Right lobe of liver (tissue), 6 donors: ENCODE measurements at regions not wholly inside any gene's neighbourhood (a gene's known extent, or its start where the extent isn't known, plus 50 kb on each side); places are given as distances from the start of the nearest gene placed in this dataset.
"Not testable (repeated sequence)": the region's sequence is repeated elsewhere in the genome, so short reads cannot be mapped to it uniquely, and the experiment has no call there.

Source experiments
- ATAC-seq, 4 donors: fragments of 200-7000 bp; cut with Tn5 transposase; one replicate each; pipeline ENCODE4 v1.9.1; 2020; ENCODE audit warnings: mild to moderate bottlenecking in 4 of 4, moderate library complexity in 4 of 4
- DNase-seq, 3 donors: peaks; one replicate each; pipeline ENCODE4 v3.0.0-alpha.2; 2020
- H3K27ac ChIP-seq, 3 donors: fragments of 200-600 bp; one replicate each; pipeline ENCODE4 v1.8.0; 2022
- H3K27me3 ChIP-seq, 2 donors: fragments of 200-600 bp; one replicate each; pipeline ENCODE4 v1.8.0; 2022
- H3K36me3 ChIP-seq, 4 donors: fragments of 200-600 bp; sonication (generic) in 1 of 4; one replicate each; pipeline versions ENCODE4 v1.5.1 to v1.8.0; 2017 to 2022; ENCODE audit warnings: control low read depth in 1 of 4
- H3K4me1 ChIP-seq, 4 donors: fragments of 200-600 bp; sonication (generic) in 1 of 4; one replicate each; pipeline versions ENCODE4 v1.5.1 to v1.8.0; 2017 to 2022; ENCODE audit warnings: control low read depth in 1 of 4
- H3K4me3 ChIP-seq, 3 donors: fragments of 200-600 bp; one replicate each; pipeline ENCODE4 v1.8.0; 2022
- H3K9me3 ChIP-seq, 4 donors: fragments of 200-600 bp; sonication (generic) in 1 of 4; one replicate each; pipeline versions ENCODE4 v1.5.1 to v1.8.0; 2017 to 2022; ENCODE audit warnings: control low read depth in 1 of 4
- POLR2A ChIP-seq: fragments of 450-650 bp; IDR thresholded peaks from one replicate; pipeline ENCODE4 v1.6.1; 2017; ENCODE audit warnings: antibody characterized with exemption, mild to moderate bottlenecking
- WGBS: methylation state at CpG from one replicate; pipeline ENCODE4 v1.1.6; 2018; ENCODE audit warnings: low coverage, low lambda C conversion rate; ENCODE audit not compliant: insufficient coverage; ENCODE audit errors: missing lambda C conversion rate; 5-methylcytosine and 5-hydroxymethylcytosine counted together
- intact Hi-C, 2 donors: fragments of 100-400 bp; cut with DNase I; formaldehyde crosslinking; loops; one replicate each; pipeline versions ENCODE4 v1.11.2 to v1.14.1; 2022
- TF ChIP-seq, protein P1 (sequence below), 4 donors: fragments of 200-600 bp in 3 of 4; fragments of 450-650 bp in 1 of 4; IDR thresholded peaks; one replicate each; pipeline versions ENCODE4 v1.5.1 to v1.8.0; 2016 to 2022; ENCODE audit warnings: antibody characterized with exemption in 4 of 4, mild to moderate bottlenecking in 2 of 4
- donor health status: DM: no; HTN: yes; CAD: no.
- donor health status: DM: no; HTN: no; CAD: no.
- donor health status: DM: no; HTN: no; CAD: no.
- donor health status: DM: no; HTN: yes; CAD: no.
- donor health status: DM: no; HTN: yes; CAD: no.

DNA sequence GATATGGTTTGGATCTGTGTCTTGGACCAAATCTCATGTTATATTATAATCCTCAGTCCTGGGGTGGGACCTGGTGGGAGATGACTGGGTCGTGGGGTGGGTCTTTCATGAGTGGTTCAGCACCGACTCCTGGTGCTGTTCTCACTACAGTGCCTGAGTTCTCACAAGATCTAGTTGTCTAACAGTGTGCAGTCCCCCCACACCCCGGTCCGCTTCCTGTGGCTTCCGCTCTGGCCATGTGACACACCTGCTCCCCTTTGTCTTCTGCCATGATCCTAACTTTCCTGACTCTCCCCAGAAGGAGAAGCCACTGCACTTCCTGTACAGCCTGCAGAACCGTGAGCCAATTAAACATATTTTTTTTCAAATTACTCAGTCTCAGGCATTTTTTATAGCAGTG is 1262.2 kb downstream of the TMEM121 start:
- WGBS, result 22% methylated on average over 4 of the region's 6 CpGs
- no peak overlapping the region for H3K4me3 ChIP-seq
- DNase-seq (no peak), ATAC-seq (no peak)
- no peaks in the 10 kb centered on the region for H3K27me3 ChIP-seq
- H3K9me3 ChIP-seq, result no peaks in the 10 kb centered on the region
- H3K36me3 ChIP-seq, result no peaks in the 10 kb centered on the region
- no peak overlapping the region for H3K27ac ChIP-seq
- intact Hi-C loops, result no loop called here
- TF ChIP-seq, protein P1, sequence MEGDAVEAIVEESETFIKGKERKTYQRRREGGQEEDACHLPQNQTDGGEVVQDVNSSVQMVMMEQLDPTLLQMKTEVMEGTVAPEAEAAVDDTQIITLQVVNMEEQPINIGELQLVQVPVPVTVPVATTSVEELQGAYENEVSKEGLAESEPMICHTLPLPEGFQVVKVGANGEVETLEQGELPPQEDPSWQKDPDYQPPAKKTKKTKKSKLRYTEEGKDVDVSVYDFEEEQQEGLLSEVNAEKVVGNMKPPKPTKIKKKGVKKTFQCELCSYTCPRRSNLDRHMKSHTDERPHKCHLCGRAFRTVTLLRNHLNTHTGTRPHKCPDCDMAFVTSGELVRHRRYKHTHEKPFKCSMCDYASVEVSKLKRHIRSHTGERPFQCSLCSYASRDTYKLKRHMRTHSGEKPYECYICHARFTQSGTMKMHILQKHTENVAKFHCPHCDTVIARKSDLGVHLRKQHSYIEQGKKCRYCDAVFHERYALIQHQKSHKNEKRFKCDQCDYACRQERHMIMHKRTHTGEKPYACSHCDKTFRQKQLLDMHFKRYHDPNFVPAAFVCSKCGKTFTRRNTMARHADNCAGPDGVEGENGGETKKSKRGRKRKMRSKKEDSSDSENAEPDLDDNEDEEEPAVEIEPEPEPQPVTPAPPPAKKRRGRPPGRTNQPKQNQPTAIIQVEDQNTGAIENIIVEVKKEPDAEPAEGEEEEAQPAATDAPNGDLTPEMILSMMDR (IDR thresholded peaks at IDR 0.05), result no peak
- TF ChIP-seq POLR2A, result no peak
- H3K4me1 ChIP-seq, result no peaks in the 10 kb centered on the region

DNA sequence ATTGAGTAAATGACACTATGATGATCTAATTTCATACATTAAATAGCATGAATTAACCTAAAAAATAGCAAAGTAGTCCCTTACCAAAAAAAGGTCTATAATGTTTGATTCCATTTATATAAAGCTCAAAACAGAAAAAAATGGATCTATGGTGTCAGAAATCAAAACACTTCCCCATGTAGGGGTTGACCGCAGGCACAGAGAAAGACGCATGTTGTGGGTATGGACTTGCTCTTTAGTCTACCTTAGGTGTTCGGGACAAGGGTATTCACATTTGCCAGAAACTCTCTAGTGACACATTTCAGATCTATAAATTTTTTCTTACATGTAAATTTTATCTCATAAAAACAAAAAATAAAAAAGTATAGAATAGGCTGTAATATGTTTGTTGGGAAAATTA is 1262.9 kb downstream of the TMEM121 start:
- no peak overlapping the region for H3K4me3 ChIP-seq
- H3K36me3 ChIP-seq, result no peaks in the 10 kb centered on the region
- ATAC-seq (no peak), DNase-seq (no peak)
- no peaks in the 10 kb centered on the region for H3K4me1 ChIP-seq
- intact Hi-C loops, result no loop called here
- no peaks in the 10 kb centered on the region for H3K9me3 ChIP-seq
- no peaks in the 10 kb centered on the region for H3K27me3 ChIP-seq
- 86% methylated on average over 3 of the region's 3 CpGs for WGBS
- no peak overlapping the region for H3K27ac ChIP-seq
- TF ChIP-seq, protein P1 (IDR thresholded peaks at IDR 0.05), result no peak
- TF ChIP-seq POLR2A, result no peak

DNA sequence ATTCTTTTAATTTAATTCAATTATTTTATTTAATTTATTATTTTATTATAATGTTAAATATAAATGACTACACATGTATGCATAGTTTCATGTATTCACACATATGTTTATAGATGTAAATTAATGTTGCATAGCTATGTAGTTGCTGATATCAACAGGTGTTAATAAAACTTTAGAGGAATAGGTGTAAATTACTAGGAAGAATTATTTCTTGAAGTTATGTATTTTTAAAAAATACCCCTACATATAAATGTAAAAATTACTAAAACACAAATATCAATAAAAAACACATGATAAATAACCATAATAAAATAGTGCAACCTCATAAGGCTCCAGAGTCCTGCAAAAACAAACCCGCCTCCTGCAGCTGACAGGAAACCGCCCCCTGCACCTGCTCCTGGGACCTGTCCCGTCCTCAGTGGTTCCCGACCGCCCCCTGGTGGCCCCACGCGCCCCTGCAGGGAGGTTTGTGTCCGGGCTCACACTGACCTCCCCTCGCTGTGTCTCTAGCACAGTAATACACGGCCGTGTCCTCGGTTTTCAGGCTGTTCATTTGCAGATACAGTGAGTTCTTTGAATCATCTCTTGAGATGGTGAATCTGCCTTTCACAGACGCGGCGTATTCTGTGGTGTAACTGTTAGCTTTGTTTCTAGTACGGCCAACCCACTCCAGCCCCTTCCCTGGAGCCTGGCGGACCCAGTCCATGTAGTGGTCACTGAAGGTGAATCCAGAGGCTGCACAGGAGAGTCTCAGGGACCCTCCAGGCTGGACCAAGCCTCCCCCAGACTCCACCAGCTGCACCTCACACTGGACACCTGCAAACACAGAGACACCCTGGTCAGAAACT is 1264.0 kb downstream of the TMEM121 start:
- H3K36me3 ChIP-seq, result no peaks in the 10 kb centered on the region
- peak; percentile 72 to 80 (median 77) for DNase-seq
- no peak overlapping the region for H3K4me3 ChIP-seq
- intact Hi-C loops, result no loop called here
- no peaks in the 10 kb centered on the region for H3K27me3 ChIP-seq
- peak; percentile 64 to 81 (median 70) for ATAC-seq
- no peaks in the 10 kb centered on the region for H3K9me3 ChIP-seq
- no peaks in the 10 kb centered on the region for H3K4me1 ChIP-seq
- TF ChIP-seq POLR2A, result no peak
- TF ChIP-seq, protein P1 (IDR thresholded peaks at IDR 0.05), result peak; percentile 58 to 76 (median 70)
- H3K27ac ChIP-seq, result no peak overlapping the region
- WGBS, result 26% methylated on average over 17 of the region's 17 CpGs

DNA sequence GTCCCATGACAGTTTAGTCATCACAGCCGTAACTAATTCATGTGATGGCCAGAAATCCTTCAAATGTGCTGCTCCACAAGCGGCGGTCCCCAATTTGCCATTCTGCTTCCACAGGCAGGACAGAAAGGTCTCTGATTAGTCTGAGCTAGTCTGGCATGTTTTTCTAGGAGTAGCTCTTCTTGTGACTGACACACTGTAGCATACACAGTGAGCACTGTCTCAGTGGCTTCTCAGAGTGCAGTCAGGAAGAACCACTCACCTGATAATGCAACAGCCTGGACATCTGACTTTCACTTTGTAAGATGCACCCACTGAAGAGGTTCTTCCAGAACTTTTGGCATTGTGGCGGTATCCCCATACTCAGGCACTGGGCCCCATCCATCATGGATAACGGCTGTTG is 1266.2 kb downstream of the TMEM121 start:
- no peaks in the 10 kb centered on the region for H3K9me3 ChIP-seq
- H3K36me3 ChIP-seq, result no peaks in the 10 kb centered on the region
- WGBS, result 64% methylated on average over 3 of the region's 5 CpGs
- no peak for ATAC-seq
- no peaks in the 10 kb centered on the region for H3K4me1 ChIP-seq
- H3K27me3 ChIP-seq, result no peaks in the 10 kb centered on the region
- no peak for DNase-seq
- H3K4me3 ChIP-seq, result no peak overlapping the region
- intact Hi-C loops, result no loop called here
- no peak overlapping the region for H3K27ac ChIP-seq
- TF ChIP-seq, protein P1 (IDR thresholded peaks at IDR 0.05), result no peak
- TF ChIP-seq POLR2A, result no peak

DNA sequence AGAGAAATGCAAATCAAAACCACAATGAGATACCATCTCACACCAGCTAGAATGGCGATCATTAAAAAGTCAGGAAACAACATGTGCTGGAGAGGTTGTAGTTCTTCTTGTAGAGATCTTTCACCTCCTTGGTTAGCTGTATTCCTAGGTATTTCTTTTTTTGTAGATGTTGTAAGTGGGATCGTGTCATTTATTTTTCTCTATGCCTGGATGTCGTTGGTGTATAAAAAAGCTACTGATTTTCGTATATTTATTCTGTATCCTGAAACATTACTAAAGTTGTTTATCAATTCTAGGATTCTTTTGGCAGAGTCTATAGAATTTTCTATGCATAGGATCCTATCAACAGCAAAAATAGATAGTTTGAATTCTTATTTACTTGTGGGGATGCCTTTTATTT is 1271.8 kb downstream of the TMEM121 start:
- H3K4me1 ChIP-seq, H3K4me3 ChIP-seq, intact Hi-C loops, H3K9me3 ChIP-seq, H3K27ac ChIP-seq, ATAC-seq, DNase-seq, H3K36me3 ChIP-seq: not testable (repeated sequence)
- 41% methylated on average over 4 of the region's 4 CpGs for WGBS
- peaks cover 0 to 12% of the 10 kb centered on the region in 2 donors for H3K27me3 ChIP-seq
